NCI-H774 (cell line): ENCODE measurements at regions not wholly inside any gene's neighbourhood (a gene's known extent, or its start where the extent isn't known, plus 50 kb on each side); places are given as distances from the start of the nearest gene placed in this dataset.
A peak's percentile ranks its signal among the peaks of the same experiment; 100 is the strongest.

Experiments used
- DNase-seq: peaks from one replicate; lab custom pipeline; 2025; lab: John Stamatoyannopoulos, UW

GRCh38 chr15:31758126-31758525 lies 272.2 kb upstream of the CHRNA7 start:
- peak; percentile 83 for DNase-seq

GRCh38 chr15:31768055-31768454 lies 262.3 kb upstream of the CHRNA7 start:
- DNase-seq, result no peak

GRCh38 chr15:31774045-31774444 lies 256.3 kb upstream of the CHRNA7 start:
- DNase-seq, result no peak

GRCh38 chr15:31776039-31776438 lies 254.3 kb upstream of the CHRNA7 start:
- DNase-seq, result no peak

DNA sequence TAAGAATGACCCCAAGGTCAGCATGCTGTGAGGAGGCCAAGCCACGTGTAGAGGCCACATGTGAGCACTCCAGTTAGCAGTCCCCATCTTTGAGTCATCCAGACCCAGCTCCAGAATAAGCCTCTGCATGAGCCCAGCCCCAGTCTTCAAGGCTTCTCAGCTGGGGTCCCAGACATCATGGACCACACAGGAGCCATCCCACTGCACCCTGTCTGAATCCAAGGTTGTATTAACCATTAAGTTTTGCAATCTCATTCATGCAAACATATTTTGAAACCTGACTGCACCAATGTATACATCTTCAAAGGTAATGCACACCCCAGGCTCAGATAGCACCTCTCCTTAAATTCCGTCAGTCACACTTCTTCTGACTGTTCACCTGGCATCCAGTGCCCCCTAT lies 249.1 kb upstream of the CHRNA7 start:
- no peak for DNase-seq

GRCh38 chr15:31782016-31782783 lies 248.1 kb upstream of the CHRNA7 start:
- DNase-seq, result no peak

DNA sequence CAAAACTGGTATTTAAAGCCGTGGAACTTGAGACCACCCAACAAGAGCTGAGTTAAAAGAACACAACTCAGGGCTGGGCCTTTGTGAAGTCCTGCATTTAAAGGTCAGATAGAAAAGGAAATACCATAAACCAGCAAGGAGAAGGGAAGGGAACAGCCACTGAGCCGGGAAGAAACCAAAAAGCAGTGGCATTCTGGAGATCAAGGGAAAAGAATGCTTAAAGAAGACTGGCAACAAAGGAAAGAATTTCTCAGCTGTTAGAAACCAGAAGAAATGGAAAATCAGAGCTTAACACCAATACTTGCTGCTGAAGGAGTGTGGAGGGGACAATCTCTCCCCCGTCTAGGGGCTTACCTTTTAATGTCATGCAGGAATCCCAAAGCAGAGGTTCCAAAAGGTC lies 247.4 kb upstream of the CHRNA7 start:
- no peak for DNase-seq

DNA sequence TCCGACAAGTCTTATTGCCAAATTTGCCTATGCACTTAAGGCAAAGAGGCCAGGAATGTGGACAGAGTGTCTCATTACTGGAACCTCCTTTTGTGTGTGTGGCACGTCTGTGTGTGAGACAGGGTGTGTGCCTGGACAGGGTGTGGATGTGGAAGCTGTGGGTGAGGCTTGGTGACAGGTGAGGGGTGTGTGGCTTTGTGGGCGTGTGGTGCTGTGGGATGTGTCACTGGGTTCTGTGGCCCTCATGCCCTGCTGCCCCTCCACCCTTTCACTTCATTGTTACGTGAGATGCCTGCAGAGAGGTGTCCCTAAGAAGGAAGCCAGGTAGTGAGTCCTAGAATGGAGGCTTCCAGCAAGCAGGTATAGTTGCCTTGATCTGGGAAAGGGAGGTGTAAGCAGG lies 244.0 kb upstream of the CHRNA7 start:
- no peak for DNase-seq

GRCh38 chr15:31788104-31788503 lies 242.2 kb upstream of the CHRNA7 start:
- no peak for DNase-seq

- no peak for DNase-seq
Observed at GRCh38 chr15:31792611-31793199, 237.6 kb upstream of the CHRNA7 start.

DNA sequence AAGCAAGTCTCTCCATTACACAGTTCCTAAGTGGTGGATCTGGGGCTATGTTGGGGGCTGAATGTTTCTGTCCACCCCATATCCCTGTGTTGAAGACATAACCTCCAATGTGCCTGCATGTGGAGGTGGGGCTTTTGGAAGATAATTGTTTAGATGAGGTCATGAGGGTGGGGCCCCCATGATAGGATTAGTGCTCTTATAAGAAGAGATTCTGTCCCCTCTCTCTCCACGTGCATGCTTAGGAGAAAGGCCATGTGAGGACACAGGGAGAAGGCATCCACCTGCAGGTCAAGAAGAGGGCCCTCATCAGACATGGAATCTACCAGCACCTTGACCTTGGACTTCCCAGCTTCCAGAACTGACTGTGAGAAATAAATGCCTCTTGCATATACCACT lies 231.0 kb upstream of the CHRNA7 start:
- DNase-seq, result no peak

- no peak for DNase-seq
Observed at GRCh38 chr15:31799715-31800321, 230.5 kb upstream of the CHRNA7 start.

- DNase-seq, result no peak
Observed at GRCh38 chr15:31801152-31801551, 229.2 kb upstream of the CHRNA7 start.

DNA sequence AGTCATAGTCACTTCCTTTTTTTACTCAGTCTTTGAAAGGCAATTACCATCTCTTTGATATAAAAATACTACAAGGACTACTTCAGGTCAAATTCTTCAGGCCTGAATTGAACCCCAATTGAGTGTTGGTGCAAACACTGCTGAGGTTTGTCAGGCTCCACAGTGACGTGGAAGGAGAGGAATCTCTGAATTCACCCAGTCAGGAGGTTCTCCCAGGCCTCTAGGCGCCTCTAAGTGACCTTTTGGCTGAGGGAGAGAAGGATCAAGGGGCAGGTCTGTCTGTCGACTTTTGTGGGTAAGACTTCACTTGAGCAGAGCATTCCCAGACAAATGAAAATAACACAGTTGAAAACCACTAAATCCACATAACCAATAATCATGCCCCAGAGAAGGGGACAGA lies 227.6 kb upstream of the CHRNA7 start:
- no peak for DNase-seq

DNA sequence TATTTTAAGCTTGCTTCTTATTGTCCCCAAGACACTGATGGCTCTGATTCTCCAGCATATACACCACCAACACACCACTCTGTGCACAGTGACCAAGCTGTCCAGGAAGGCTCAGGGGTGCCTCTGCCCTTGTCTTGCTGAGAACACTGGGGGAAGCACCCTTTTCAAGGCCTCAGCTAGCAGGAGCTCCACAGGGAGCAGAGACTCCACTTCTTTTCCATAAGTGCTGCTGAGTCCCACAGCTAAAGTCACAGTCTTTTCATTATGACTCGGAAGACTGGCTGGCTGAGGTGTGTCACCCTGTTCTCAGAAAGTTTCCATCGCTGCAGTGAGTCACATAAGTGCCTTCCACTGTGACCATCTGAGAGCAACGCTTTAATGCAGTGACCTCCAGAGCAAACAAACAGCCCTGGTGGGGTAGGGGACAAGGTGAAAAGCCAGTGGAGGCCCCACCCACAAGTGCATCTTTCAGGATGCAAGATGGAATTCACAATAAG lies 226.9 kb upstream of the CHRNA7 start:
- DNase-seq, result no peak

- DNase-seq, result no peak
Observed at GRCh38 chr15:31805090-31805662, 225.1 kb upstream of the CHRNA7 start.

GRCh38 chr15:31806106-31806505 lies 224.2 kb upstream of the CHRNA7 start:
- DNase-seq, result no peak

DNA sequence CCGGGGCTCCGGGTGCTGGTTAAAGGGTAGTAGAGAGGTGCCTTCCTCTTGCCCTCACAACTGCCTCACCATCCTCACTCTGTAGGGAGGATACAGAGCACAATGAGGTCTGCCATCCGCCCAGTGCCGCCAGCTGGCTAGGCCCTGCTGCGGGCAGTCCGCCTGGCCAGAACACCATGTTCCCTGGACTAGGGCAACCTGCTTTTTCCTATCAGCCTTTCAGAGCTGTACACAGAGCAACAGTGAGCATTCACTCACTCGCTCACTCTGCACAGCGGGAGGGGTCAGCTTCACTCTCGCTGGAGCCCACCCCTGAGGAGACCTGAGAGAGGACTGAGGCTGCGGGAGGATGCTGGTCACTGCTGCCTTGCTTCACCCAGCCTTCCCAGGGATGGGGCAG lies 218.7 kb upstream of the CHRNA7 start:
- no peak for DNase-seq

DNA sequence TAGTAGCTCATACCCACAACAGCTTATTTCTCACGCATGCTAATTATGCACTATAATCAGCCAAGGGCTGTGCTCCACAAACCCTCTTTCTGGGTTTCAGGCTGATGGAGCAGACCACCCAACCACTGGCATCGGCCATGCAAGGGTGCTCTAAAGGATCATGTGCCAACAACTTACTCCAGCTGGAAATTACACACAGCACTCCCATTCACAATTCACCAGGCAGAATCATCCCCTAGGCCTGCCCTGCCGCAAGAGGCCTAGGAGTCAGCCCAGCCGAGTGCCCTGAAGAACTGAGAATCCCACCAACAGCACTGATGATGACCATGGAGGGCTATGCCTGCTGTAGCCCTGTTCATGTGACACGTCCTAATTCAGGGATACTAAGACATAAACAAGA lies 216.2 kb upstream of the CHRNA7 start:
- no peak for DNase-seq

DNA sequence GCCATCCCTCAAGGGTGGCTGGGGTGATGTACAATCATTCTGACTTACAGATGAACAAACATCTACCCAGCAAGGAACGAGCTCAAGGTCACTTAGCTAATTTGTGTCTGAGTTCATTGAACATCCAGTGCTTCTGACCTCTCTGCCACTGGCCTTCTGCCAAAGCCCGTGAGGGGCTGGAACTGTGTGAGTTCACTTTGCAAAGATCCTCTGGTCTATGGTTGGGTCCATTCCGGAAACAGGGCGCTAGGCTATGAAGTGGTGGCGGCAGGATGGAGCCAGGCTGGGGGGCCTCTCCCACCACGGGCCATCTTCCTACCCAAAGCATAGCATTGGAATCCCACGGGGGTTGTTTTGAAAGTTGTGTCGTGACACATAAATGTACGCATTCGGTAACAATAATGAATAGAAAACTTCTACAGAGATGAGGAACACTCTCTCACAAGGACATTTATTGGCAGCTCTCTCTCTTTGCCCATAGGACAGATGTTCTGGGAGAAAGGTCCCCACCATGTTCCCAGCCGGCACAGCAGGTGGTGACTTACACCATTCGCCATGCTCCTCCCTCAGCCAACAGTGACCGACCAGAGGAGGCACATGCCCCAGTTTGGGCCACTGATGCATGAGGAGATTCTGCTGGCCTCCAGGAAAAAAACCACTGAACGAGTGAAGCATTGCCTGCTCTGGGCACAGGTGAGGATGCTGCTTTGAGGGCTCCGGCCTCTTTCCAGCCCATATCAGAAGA lies 214.7 kb upstream of the CHRNA7 start:
- DNase-seq, result no peak

DNA sequence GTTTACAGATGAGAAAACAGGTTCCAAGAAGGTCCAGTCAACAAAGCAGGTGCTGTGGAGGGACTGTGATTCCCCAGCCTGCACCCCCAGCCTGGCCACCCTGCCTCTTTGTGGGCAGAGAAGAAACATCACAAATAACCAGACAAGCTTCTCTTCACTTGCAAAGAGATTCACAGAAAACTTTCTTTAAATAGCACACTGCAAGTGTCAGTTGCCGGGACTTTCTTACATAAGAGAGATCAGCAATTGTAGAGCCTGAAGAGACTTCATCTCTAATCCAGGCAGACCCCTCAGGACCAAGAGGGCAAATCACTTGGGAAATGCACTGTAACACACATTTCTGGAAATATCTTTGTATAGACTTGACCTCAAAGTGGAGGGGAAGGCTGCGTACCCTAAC lies 207.9 kb upstream of the CHRNA7 start:
- DNase-seq, result no peak

- no peak for DNase-seq
Observed at GRCh38 chr15:31824024-31824423, 206.3 kb upstream of the CHRNA7 start.
